Immature natural killer cell (primary cell): ENCODE measurements at regions not wholly inside any gene's neighbourhood (a gene's known extent, or its start where the extent isn't known, plus 50 kb on each side); places are given as distances from the start of the nearest gene placed in this dataset.

ENCODE experiments used
- DNase-seq, 3 donors: peaks; one replicate each; pipeline ENCODE4 v3.0.0; 2022; ENCODE audit warnings: mixed read lengths in 1 of 3
- H3K27ac Mint-ChIP-seq, 6 donors: one replicate each; pipeline ENCODE4 v1.8.0; 2020; ENCODE audit warnings: mixed read lengths in 6 of 6, mild to moderate bottlenecking in 5 of 6, inconsistent platforms in 4 of 6, moderate library complexity in 3 of 6
- H3K27me3 Mint-ChIP-seq, 3 donors: one replicate each; pipeline ENCODE4 v1.8.0; 2020 to 2021; ENCODE audit warnings: low read depth in 3 of 3, mild to moderate bottlenecking in 3 of 3, mixed read lengths in 3 of 3, moderate library complexity in 3 of 3, inconsistent platforms in 1 of 3
- H3K36me3 Mint-ChIP-seq, 3 donors: one replicate each; pipeline ENCODE4 v1.8.0; 2020; ENCODE audit warnings: mixed read lengths in 3 of 3, inconsistent platforms in 2 of 3, mild to moderate bottlenecking in 2 of 3
- H3K4me1 Mint-ChIP-seq, 2 donors: one replicate each; pipeline ENCODE4 v1.8.0; 2020; ENCODE audit warnings: inconsistent platforms in 2 of 2, mild to moderate bottlenecking in 2 of 2, mixed read lengths in 2 of 2, moderate library complexity in 1 of 2
- H3K4me3 Mint-ChIP-seq, 5 donors: one replicate each; pipeline ENCODE4 v1.8.0; 2020; ENCODE audit warnings: mild to moderate bottlenecking in 5 of 5, mixed read lengths in 5 of 5, inconsistent platforms in 3 of 5, moderate library complexity in 3 of 5
- H3K9me3 Mint-ChIP-seq, 6 donors: one replicate each; pipeline ENCODE4 v1.8.0; 2020; ENCODE audit warnings: mild to moderate bottlenecking in 6 of 6, mixed read lengths in 6 of 6, inconsistent platforms in 4 of 6, moderate library complexity in 3 of 6

GRCh38 chr11:116567721-116568242, 205.0 kb downstream of the BUD13 start:
- no peak overlapping the region for H3K27ac Mint-ChIP-seq

GRCh38 chr11:116563712-116564047, 209.1 kb downstream of the BUD13 start:
- Mint-ChIP-seq H3K36me3 (no peaks in the 10 kb centered on the region), H3K9me3 (peaks cover 0 to 2% (median 0%) of the 10 kb centered on the region in 6 donors)
- DNase-seq: no peak

More at GRCh38 chr11:116567721-116568242, 205.0 kb downstream of the BUD13 start:
- no peaks in the 10 kb centered on the region for H3K36me3 Mint-ChIP-seq
- no peak for DNase-seq
- H3K4me1 Mint-ChIP-seq: no peaks in the 10 kb centered on the region
- peaks cover 0 to 2% (median 0%) of the 10 kb centered on the region in 6 donors for H3K9me3 Mint-ChIP-seq
- peaks cover under 1 to 6% (median 4%) of the 10 kb centered on the region in 3 donors for H3K27me3 Mint-ChIP-seq
- H3K4me3 Mint-ChIP-seq: no peak overlapping the region

GRCh38 chr11:116563028-116563711, 209.6 kb downstream of the BUD13 start:
- H3K4me3 Mint-ChIP-seq: no peak overlapping the region
- H3K36me3 Mint-ChIP-seq: no peaks in the 10 kb centered on the region
- H3K4me1 Mint-ChIP-seq: no peaks in the 10 kb centered on the region
- no peak for DNase-seq
- H3K27ac Mint-ChIP-seq: no peak overlapping the region
- H3K9me3 Mint-ChIP-seq: peaks cover 0 to 2% (median 0%) of the 10 kb centered on the region in 6 donors
- peaks cover 4 to 9% (median 6%) of the 10 kb centered on the region in 3 donors for H3K27me3 Mint-ChIP-seq

More at GRCh38 chr11:116563712-116564047, 209.1 kb downstream of the BUD13 start:
- H3K27ac Mint-ChIP-seq: no peak overlapping the region
- no peaks in the 10 kb centered on the region for H3K4me1 Mint-ChIP-seq
- peaks cover 5 to 9% (median 6%) of the 10 kb centered on the region in 3 donors for H3K27me3 Mint-ChIP-seq
- no peak overlapping the region for H3K4me3 Mint-ChIP-seq

- H3K27me3 Mint-ChIP-seq: peaks cover 5 to 10% (median 5%) of the 10 kb centered on the region in 3 donors
- H3K27ac Mint-ChIP-seq: no peak overlapping the region
- no peak for DNase-seq
- no peaks in the 10 kb centered on the region for H3K4me1 Mint-ChIP-seq
- H3K9me3 Mint-ChIP-seq: peaks cover 0 to 2% (median 0%) of the 10 kb centered on the region in 6 donors
- H3K4me3 Mint-ChIP-seq: no peak overlapping the region
- no peaks in the 10 kb centered on the region for H3K36me3 Mint-ChIP-seq
These were observed 212.2 kb downstream of the BUD13 start for GRCh38 chr11:116560589-116560988.

- no peaks in the 10 kb centered on the region for H3K4me1 Mint-ChIP-seq
- no peak overlapping the region for H3K4me3 Mint-ChIP-seq
- H3K27me3 Mint-ChIP-seq: peaks cover 2 to 13% (median 3%) of the 10 kb centered on the region in 3 donors
- DNase-seq: no peak
- H3K36me3 Mint-ChIP-seq: no peaks in the 10 kb centered on the region
- no peaks in the 10 kb centered on the region for H3K9me3 Mint-ChIP-seq
- no peak overlapping the region for H3K27ac Mint-ChIP-seq
These were observed 214.1 kb downstream of the BUD13 start for GRCh38 chr11:116558504-116559211.

GRCh38 chr11:116557282-116557681, 215.5 kb downstream of the BUD13 start:
- Mint-ChIP-seq H3K9me3 (peaks cover 0 to 1% (median 0%) of the 10 kb centered on the region in 6 donors), H3K36me3 (no peaks in the 10 kb centered on the region), H3K27ac (no peak overlapping the region), H3K27me3 (peaks cover 3 to 11% (median 4%) of the 10 kb centered on the region in 3 donors), H3K4me3 (no peak overlapping the region), H3K4me1 (no peaks in the 10 kb centered on the region)
- DNase-seq: no peak

- Mint-ChIP-seq H3K27me3 (peaks cover 3 to 11% (median 4%) of the 10 kb centered on the region in 3 donors), H3K4me1 (no peaks in the 10 kb centered on the region), H3K4me3 (no peak overlapping the region), H3K36me3 (peaks cover 0 to 2% (median 0%) of the 10 kb centered on the region in 3 donors), H3K27ac (no peak overlapping the region), H3K9me3 (peaks cover 0 to 1% (median 0%) of the 10 kb centered on the region in 6 donors)
- no peak for DNase-seq
These were observed 216.3 kb downstream of the BUD13 start for GRCh38 chr11:116556483-116556882.

- Mint-ChIP-seq H3K9me3 (peaks cover 0 to 3% (median 0%) of the 10 kb centered on the region in 6 donors), H3K27ac (no peak overlapping the region), H3K4me1 (no peaks in the 10 kb centered on the region), H3K27me3 (peaks cover 0 to 9% (median 7%) of the 10 kb centered on the region in 3 donors), H3K4me3 (no peak overlapping the region), H3K36me3 (peaks cover 0 to 3% (median 0%) of the 10 kb centered on the region in 3 donors)
- DNase-seq: no peak
These were observed 219.3 kb downstream of the BUD13 start for GRCh38 chr11:116553482-116553881.

- peaks cover 0 to 3% (median 0%) of the 10 kb centered on the region in 3 donors for H3K36me3 Mint-ChIP-seq
- H3K27ac Mint-ChIP-seq: no peak overlapping the region
- peaks cover 0 to 3% (median 0%) of the 10 kb centered on the region in 6 donors for H3K9me3 Mint-ChIP-seq
- H3K27me3 Mint-ChIP-seq: peaks cover 0 to 8% (median 3%) of the 10 kb centered on the region in 3 donors
- H3K4me3 Mint-ChIP-seq: no peak overlapping the region
- H3K4me1 Mint-ChIP-seq: no peaks in the 10 kb centered on the region
- DNase-seq: no peak
These were observed 221.2 kb downstream of the BUD13 start for GRCh38 chr11:116551576-116551975.

GRCh38 chr11:116548256-116548655, 224.5 kb downstream of the BUD13 start:
- Mint-ChIP-seq H3K9me3 (peaks cover 0 to 3% (median 0%) of the 10 kb centered on the region in 6 donors), H3K4me3 (no peak overlapping the region), H3K4me1 (no peaks in the 10 kb centered on the region), H3K27ac (no peak overlapping the region), H3K27me3 (peaks cover 1 to 8% (median 3%) of the 10 kb centered on the region in 3 donors), H3K36me3 (peaks cover 0 to 3% (median 0%) of the 10 kb centered on the region in 3 donors)
- DNase-seq: no peak

GRCh38 chr11:116547571-116547970, 225.2 kb downstream of the BUD13 start:
- H3K9me3 Mint-ChIP-seq: peaks cover 0 to 3% (median 0%) of the 10 kb centered on the region in 6 donors
- H3K36me3 Mint-ChIP-seq: peaks cover 0 to 3% (median 0%) of the 10 kb centered on the region in 3 donors
- H3K27ac Mint-ChIP-seq: no peak overlapping the region
- H3K27me3 Mint-ChIP-seq: peaks cover 1 to 5% (median 3%) of the 10 kb centered on the region in 3 donors
- no peaks in the 10 kb centered on the region for H3K4me1 Mint-ChIP-seq
- no peak for DNase-seq
- H3K4me3 Mint-ChIP-seq: no peak overlapping the region

- Mint-ChIP-seq H3K4me3 (no peak overlapping the region), H3K27me3 (peaks cover 1 to 5% (median 3%) of the 10 kb centered on the region in 3 donors), H3K4me1 (no peaks in the 10 kb centered on the region), H3K9me3 (peaks cover 0 to 2% (median 0%) of the 10 kb centered on the region in 6 donors), H3K27ac (no peak overlapping the region), H3K36me3 (no peaks in the 10 kb centered on the region)
- DNase-seq: no peak
These were observed 226.9 kb downstream of the BUD13 start for GRCh38 chr11:116545912-116546311.

GRCh38 chr11:116544721-116545120, 228.1 kb downstream of the BUD13 start:
- H3K27me3 Mint-ChIP-seq: peaks cover 3 to 5% (median 5%) of the 10 kb centered on the region in 3 donors
- H3K27ac Mint-ChIP-seq: no peak overlapping the region
- no peaks in the 10 kb centered on the region for H3K36me3 Mint-ChIP-seq
- H3K9me3 Mint-ChIP-seq: peaks cover 0 to 2% (median 0%) of the 10 kb centered on the region in 6 donors
- no peak overlapping the region for H3K4me3 Mint-ChIP-seq
- DNase-seq: no peak
- no peaks in the 10 kb centered on the region for H3K4me1 Mint-ChIP-seq

GRCh38 chr11:116543911-116544475, 228.8 kb downstream of the BUD13 start:
- Mint-ChIP-seq H3K27me3 (peaks cover 1 to 6% (median 4%) of the 10 kb centered on the region in 3 donors), H3K4me3 (no peak overlapping the region), H3K36me3 (no peaks in the 10 kb centered on the region), H3K27ac (no peak overlapping the region), H3K4me1 (no peaks in the 10 kb centered on the region), H3K9me3 (peaks cover 0 to under 1% (median 0%) of the 10 kb centered on the region in 6 donors)
- DNase-seq: no peak
